ENCODE measurements at regions not wholly inside any gene's neighbourhood (a gene's known extent, or its start where the extent isn't known, plus 50 kb on each side); places are given as distances from the start of the nearest gene placed in this dataset.

DNA sequence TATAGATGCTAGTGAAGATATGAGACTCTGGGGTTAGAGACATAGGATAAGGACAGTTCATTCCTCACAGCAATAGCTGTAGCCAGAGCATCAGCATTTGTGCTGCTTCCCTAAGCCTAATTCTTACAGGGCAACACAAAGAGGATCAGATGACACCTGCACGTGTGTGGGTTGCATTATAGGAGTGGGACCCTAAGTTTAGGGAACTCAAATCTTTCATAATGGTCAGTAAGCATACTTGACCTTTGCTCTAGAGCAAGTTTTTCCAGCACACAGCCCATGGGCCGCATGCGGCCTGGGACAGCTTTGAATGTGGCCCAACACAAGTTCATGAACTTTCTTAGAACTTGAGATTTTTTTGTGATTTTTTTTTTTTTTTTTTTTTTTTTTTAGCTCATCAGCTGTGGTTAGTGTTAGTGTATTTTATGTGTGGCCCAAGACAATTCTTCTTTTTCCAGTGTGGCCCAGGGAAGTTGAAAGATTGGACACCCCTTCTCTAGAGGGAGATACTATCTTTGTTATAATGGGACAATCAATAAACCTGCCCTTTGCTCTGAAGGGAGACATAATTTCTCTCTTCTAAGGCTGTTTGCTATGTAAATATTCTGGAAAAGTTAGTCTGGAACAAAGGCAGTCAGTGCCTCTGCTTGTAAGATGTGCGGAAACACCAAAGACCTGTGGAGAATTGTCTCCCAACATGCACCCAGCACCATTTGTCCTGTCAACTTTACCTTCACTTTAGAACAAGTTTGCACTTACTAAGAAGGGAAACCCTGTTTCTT, 650.2 kb downstream of the ZNF674 start:
- TF ChIP-seq, protein P1, sequence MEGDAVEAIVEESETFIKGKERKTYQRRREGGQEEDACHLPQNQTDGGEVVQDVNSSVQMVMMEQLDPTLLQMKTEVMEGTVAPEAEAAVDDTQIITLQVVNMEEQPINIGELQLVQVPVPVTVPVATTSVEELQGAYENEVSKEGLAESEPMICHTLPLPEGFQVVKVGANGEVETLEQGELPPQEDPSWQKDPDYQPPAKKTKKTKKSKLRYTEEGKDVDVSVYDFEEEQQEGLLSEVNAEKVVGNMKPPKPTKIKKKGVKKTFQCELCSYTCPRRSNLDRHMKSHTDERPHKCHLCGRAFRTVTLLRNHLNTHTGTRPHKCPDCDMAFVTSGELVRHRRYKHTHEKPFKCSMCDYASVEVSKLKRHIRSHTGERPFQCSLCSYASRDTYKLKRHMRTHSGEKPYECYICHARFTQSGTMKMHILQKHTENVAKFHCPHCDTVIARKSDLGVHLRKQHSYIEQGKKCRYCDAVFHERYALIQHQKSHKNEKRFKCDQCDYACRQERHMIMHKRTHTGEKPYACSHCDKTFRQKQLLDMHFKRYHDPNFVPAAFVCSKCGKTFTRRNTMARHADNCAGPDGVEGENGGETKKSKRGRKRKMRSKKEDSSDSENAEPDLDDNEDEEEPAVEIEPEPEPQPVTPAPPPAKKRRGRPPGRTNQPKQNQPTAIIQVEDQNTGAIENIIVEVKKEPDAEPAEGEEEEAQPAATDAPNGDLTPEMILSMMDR (IDR thresholded peaks at IDR 0.05): no peak
- no peak for TF ChIP-seq ZFX (IDR thresholded peaks at IDR 0.05; ENCODE audit: borderline replicate concordance)
